GM12891 (cell line): ENCODE measurements at regions not wholly inside any gene's neighbourhood (a gene's known extent, or its start where the extent isn't known, plus 50 kb on each side); places are given as distances from the start of the nearest gene placed in this dataset.

ENCODE experiments used
- POLR2A ChIP-seq: IDR thresholded peaks from 2 replicates; pipeline ENCODE4 v1.6.1; 2011; ENCODE audit warnings: low read depth, low read length, control low read depth
- POLR2AphosphoS5 ChIP-seq: IDR thresholded peaks from 2 replicates; pipeline ENCODE4 v1.6.1; 2011; ENCODE audit warnings: low read depth, low read length, control low read depth
- POU2F2 ChIP-seq: IDR thresholded peaks from 2 replicates; pipeline ENCODE4 v1.6.1; 2011; ENCODE audit warnings: low read depth, mild to moderate bottlenecking, control low read depth, low read length, moderate library complexity
- TAF1 ChIP-seq: IDR thresholded peaks from 2 replicates; pipeline ENCODE4 v1.6.1; 2011; ENCODE audit warnings: low read depth, low read length, control low read depth

GRCh38 chr2:104430852-104431251 is 423.1 kb upstream of the POU3F3 start:
- TF ChIP-seq POLR2AphosphoS5 (no peak), POLR2A (no peak), TAF1 (no peak), POU2F2 (no peak)
